ENCODE measurements at regions not wholly inside any gene's neighbourhood (a gene's known extent, or its start where the extent isn't known, plus 50 kb on each side); places are given as distances from the start of the nearest gene placed in this dataset.

- Mint-ChIP-seq H3K4me1 (no peaks in the 10 kb centered on the region), H3K27ac (peak overlapping the region in 1 of 7 donors; percentile 44), H3K9me3 (no peaks in the 10 kb centered on the region), H3K27me3 (no peaks in the 10 kb centered on the region), H3K4me3 (no peak overlapping the region), H3K36me3 (no peaks in the 10 kb centered on the region)
- intact Hi-C loops (cut with micrococcal nuclease), result no loop called here
- no peaks in the 10 kb centered on the region for H3K36me3 ChIP-seq (ENCODE audit: insufficient read depth, low read length)
- ChIA-PET POLR2A (ENCODE audit: partially characterized antibody) (no interaction called here), CTCF (ENCODE audit: partially characterized antibody) (no interaction called here)
- no peaks in the 10 kb centered on the region for H3K9me3 ChIP-seq (ENCODE audit: control insufficient read depth in 1 of 2, low read length in 2 of 2)
- no peaks in the 10 kb centered on the region for H3K27me3 ChIP-seq (ENCODE audit: insufficient read depth, low read length)
- no peak overlapping the region for H3K27ac ChIP-seq (ENCODE audit: low read depth, low read length)
- no peaks in the 10 kb centered on the region for H3K4me1 ChIP-seq (ENCODE audit: insufficient read depth, low read length)
- DNase-seq, result no peak
- H3K4me3 ChIP-seq (ENCODE audit: low read length in 2 of 2), result no peak overlapping the region
Measured at GRCh38 chr5:79182141-79182540, 53.8 kb upstream of the JMY start.

GRCh38 chr5:79183011-79183410 is 52.9 kb upstream of the JMY start:
- Histone ChIP-seq H3K36me3 (ENCODE audit: insufficient read depth, low read length) (no peaks in the 10 kb centered on the region), H3K4me3 (ENCODE audit: low read length in 2 of 2) (no peak overlapping the region), H3K27ac (ENCODE audit: low read depth, low read length) (no peak overlapping the region), H3K4me1 (ENCODE audit: insufficient read depth, low read length) (no peaks in the 10 kb centered on the region), H3K9me3 (ENCODE audit: control insufficient read depth in 1 of 2, low read length in 2 of 2) (no peaks in the 10 kb centered on the region), H3K27me3 (ENCODE audit: insufficient read depth, low read length) (no peaks in the 10 kb centered on the region)
- no peak overlapping the region for H3K4me3 Mint-ChIP-seq
- ChIA-PET POLR2A (ENCODE audit: partially characterized antibody) (no interaction called here), CTCF (ENCODE audit: partially characterized antibody) (no interaction called here)
- no peaks in the 10 kb centered on the region for H3K27me3 Mint-ChIP-seq
- no peak overlapping the region for H3K27ac Mint-ChIP-seq
- H3K4me1 Mint-ChIP-seq, result no peaks in the 10 kb centered on the region
- no peaks in the 10 kb centered on the region for H3K36me3 Mint-ChIP-seq
- H3K9me3 Mint-ChIP-seq, result no peaks in the 10 kb centered on the region
- DNase-seq, result no peak
- intact Hi-C loops (cut with micrococcal nuclease), result no loop called here

GRCh38 chr5:79183617-79184016 is 52.3 kb upstream of the JMY start:
- ChIA-PET CTCF (ENCODE audit: partially characterized antibody) (no interaction called here), POLR2A (ENCODE audit: partially characterized antibody) (no interaction called here)
- Mint-ChIP-seq H3K27me3 (no peaks in the 10 kb centered on the region), H3K9me3 (no peaks in the 10 kb centered on the region), H3K4me1 (no peaks in the 10 kb centered on the region), H3K27ac (no peak overlapping the region), H3K36me3 (no peaks in the 10 kb centered on the region), H3K4me3 (no peak overlapping the region)
- intact Hi-C loops (cut with micrococcal nuclease), result no loop called here
- Histone ChIP-seq H3K27me3 (ENCODE audit: insufficient read depth, low read length) (no peaks in the 10 kb centered on the region), H3K4me1 (ENCODE audit: insufficient read depth, low read length) (no peaks in the 10 kb centered on the region), H3K4me3 (ENCODE audit: low read length in 2 of 2) (no peak overlapping the region), H3K27ac (ENCODE audit: low read depth, low read length) (no peak overlapping the region), H3K9me3 (ENCODE audit: control insufficient read depth in 1 of 2, low read length in 2 of 2) (no peaks in the 10 kb centered on the region), H3K36me3 (ENCODE audit: insufficient read depth, low read length) (no peaks in the 10 kb centered on the region)
- DNase-seq, result no peak

- no peaks in the 10 kb centered on the region for H3K27me3 ChIP-seq (ENCODE audit: insufficient read depth, low read length)
- H3K4me3 Mint-ChIP-seq, result no peak overlapping the region
- no peaks in the 10 kb centered on the region for H3K9me3 Mint-ChIP-seq
- no peak overlapping the region for H3K27ac ChIP-seq (ENCODE audit: low read depth, low read length)
- peak overlapping the region in 1 of 7 donors; percentile 35 for H3K27ac Mint-ChIP-seq
- no peaks in the 10 kb centered on the region for H3K9me3 ChIP-seq (ENCODE audit: control insufficient read depth in 1 of 2, low read length in 2 of 2)
- ChIA-PET CTCF (ENCODE audit: partially characterized antibody) (interaction anchor here (1.4 kb wide), 1 partner anchor 53 kb away, joined by 4 read pairs; no protein-coding TSS in a partner anchor), POLR2A (ENCODE audit: partially characterized antibody) (no interaction called here)
- H3K4me3 ChIP-seq (ENCODE audit: low read length in 2 of 2), result no peak overlapping the region
- H3K4me1 Mint-ChIP-seq, result no peaks in the 10 kb centered on the region
- H3K27me3 Mint-ChIP-seq, result no peaks in the 10 kb centered on the region
- no peaks in the 10 kb centered on the region for H3K36me3 ChIP-seq (ENCODE audit: insufficient read depth, low read length)
- H3K36me3 Mint-ChIP-seq, result no peaks in the 10 kb centered on the region
- no peak for DNase-seq
- intact Hi-C loops (cut with micrococcal nuclease), result no loop called here
- H3K4me1 ChIP-seq (ENCODE audit: insufficient read depth, low read length), result no peaks in the 10 kb centered on the region
Measured at GRCh38 chr5:79186021-79186420, 49.9 kb upstream of the JMY start.
